ENCODE measurements at regions not wholly inside any gene's neighbourhood (a gene's known extent, or its start where the extent isn't known, plus 50 kb on each side); places are given as distances from the start of the nearest gene placed in this dataset.

- H3K9me2 ChIP-seq (ENCODE audit: insufficient read depth, low read length), result no peaks in the 10 kb centered on the region
- no peaks in the 10 kb centered on the region for H3K79me2 ChIP-seq (replicated peaks; ENCODE audit: insufficient read depth, low read length)
- no peak overlapping the region for H3K4me3 ChIP-seq (ENCODE audit: low read length)
- H2AFZ ChIP-seq (ENCODE audit: low read depth, low read length), result no peak overlapping the region
- no peaks in the 10 kb centered on the region for H3K9me3 ChIP-seq (ENCODE audit: low read length)
- no peak overlapping the region for H3K27ac ChIP-seq (ENCODE audit: low read length)
- H3K4me2 ChIP-seq (ENCODE audit: low read length), result no peak overlapping the region
- no peaks in the 10 kb centered on the region for H3F3A ChIP-seq (ENCODE audit: insufficient read depth, low read length, poor library complexity, severe bottlenecking)
- H4K20me1 ChIP-seq (ENCODE audit: insufficient read depth), result no peaks in the 10 kb centered on the region
- TF ChIP-seq SMC3 (conservative IDR thresholded peaks at IDR 0.05; ENCODE audit: poor library complexity) (no peak), EZH2 (IDR thresholded peaks at IDR 0.05; ENCODE audit: borderline replicate concordance, insufficient read depth, low read length, poor library complexity, severe bottlenecking) (no peak), REST (IDR thresholded peaks at IDR 0.05; ENCODE audit: borderline replicate concordance) (no peak), MXI1 (conservative IDR thresholded peaks at IDR 0.05; ENCODE audit: poor library complexity, severe bottlenecking) (no peak), TAF1 (IDR thresholded peaks at IDR 0.05; ENCODE audit: low read depth) (no peak), RAD21 (conservative IDR thresholded peaks at IDR 0.05) (no peak), POLR2AphosphoS5 (IDR thresholded peaks at IDR 0.05) (no peak), EP300 (conservative IDR thresholded peaks at IDR 0.05; ENCODE audit: poor library complexity, severe bottlenecking) (no peak), CTCF (IDR thresholded peaks at IDR 0.05; ENCODE audit: poor library complexity, severe bottlenecking) (no peak)
- no peaks in the 10 kb centered on the region for H3K36me3 ChIP-seq (ENCODE audit: insufficient read depth, low read length)
- H3K27me3 ChIP-seq (ENCODE audit: insufficient read depth, low read depth, low read length), result no peaks in the 10 kb centered on the region
- no peak overlapping the region for H3K9ac ChIP-seq (ENCODE audit: low read length)
Observed at GRCh38 chr3:102661707-102662497, 227.1 kb downstream of the ZPLD1 start.

- no peak overlapping the region for H3K27ac ChIP-seq (ENCODE audit: low read length)
- no peak overlapping the region for H3K4me2 ChIP-seq (ENCODE audit: low read length)
- no peaks in the 10 kb centered on the region for H3K9me2 ChIP-seq (ENCODE audit: insufficient read depth, low read length)
- H3K27me3 ChIP-seq (ENCODE audit: insufficient read depth, low read depth, low read length), result no peaks in the 10 kb centered on the region
- no peak overlapping the region for H3K9ac ChIP-seq (ENCODE audit: low read length)
- H3K36me3 ChIP-seq (ENCODE audit: insufficient read depth, low read length), result no peaks in the 10 kb centered on the region
- H3K79me2 ChIP-seq (replicated peaks; ENCODE audit: insufficient read depth, low read length), result no peaks in the 10 kb centered on the region
- no peak overlapping the region for H2AFZ ChIP-seq (ENCODE audit: low read depth, low read length)
- H3F3A ChIP-seq (ENCODE audit: insufficient read depth, low read length, poor library complexity, severe bottlenecking), result no peaks in the 10 kb centered on the region
- H4K20me1 ChIP-seq (ENCODE audit: insufficient read depth), result no peaks in the 10 kb centered on the region
- TF ChIP-seq CTCF (IDR thresholded peaks at IDR 0.05; ENCODE audit: poor library complexity, severe bottlenecking) (no peak), EP300 (conservative IDR thresholded peaks at IDR 0.05; ENCODE audit: poor library complexity, severe bottlenecking) (no peak), TAF1 (IDR thresholded peaks at IDR 0.05; ENCODE audit: low read depth) (no peak), EZH2 (IDR thresholded peaks at IDR 0.05; ENCODE audit: borderline replicate concordance, insufficient read depth, low read length, poor library complexity, severe bottlenecking) (no peak), POLR2AphosphoS5 (IDR thresholded peaks at IDR 0.05) (no peak), MXI1 (conservative IDR thresholded peaks at IDR 0.05; ENCODE audit: poor library complexity, severe bottlenecking) (no peak), RAD21 (conservative IDR thresholded peaks at IDR 0.05) (no peak), REST (IDR thresholded peaks at IDR 0.05; ENCODE audit: borderline replicate concordance) (no peak), SMC3 (conservative IDR thresholded peaks at IDR 0.05; ENCODE audit: poor library complexity) (no peak)
- H3K4me3 ChIP-seq (ENCODE audit: low read length), result no peak overlapping the region
- H3K9me3 ChIP-seq (ENCODE audit: low read length), result no peaks in the 10 kb centered on the region
Observed at GRCh38 chr3:102662498-102662772, 227.6 kb downstream of the ZPLD1 start.
